Naive thymus-derived CD8-positive, alpha-beta T cell (primary cell): ENCODE measurements at regions not wholly inside any gene's neighbourhood (a gene's known extent, or its start where the extent isn't known, plus 50 kb on each side); places are given as distances from the start of the nearest gene placed in this dataset.
A peak's percentile ranks its signal among the peaks of the same experiment; 100 is the strongest.
"Not testable (repeated sequence)": the region's sequence is repeated elsewhere in the genome, so short reads cannot be mapped to it uniquely, and the experiment has no call there.

Source experiments
- ATAC-seq, 2 donors: fragments of 150-1000 bp; cut with Tn5 transposase in 1 of 2; sonication (Bioruptor Pico), chemical (Tn5 transposase) in 1 of 2; 1 replicate in 1 of 2; 2 replicates in 1 of 2; pipeline ENCODE4 v1.10.0; 2021; ENCODE audit warnings: mild to moderate bottlenecking in 2 of 2, moderate library complexity in 2 of 2
- POLR2A ChIA-PET: fragments of 350-600 bp; sonication (Branson Sonifier 250); formaldehyde crosslinking; loops from one replicate; lab custom pipeline; 2021; ENCODE audit warnings: antibody characterized with exemption; lab: Charles Lee
- DNase-seq, 10 donors: peaks; one replicate each; pipeline versions ENCODE4 v3.0.0 to v3.0.0-alpha.2; 2020 to 2022
- H3K27ac Mint-ChIP-seq, 10 donors: one replicate each; pipeline ENCODE4 v1.8.0; 2020 to 2022; ENCODE audit warnings: mild to moderate bottlenecking in 10 of 10, mixed read lengths in 10 of 10, moderate library complexity in 4 of 10, inconsistent platforms in 1 of 10
- H3K27me3 Mint-ChIP-seq, 5 donors: one replicate each; pipeline ENCODE4 v1.8.0; 2021 to 2022; ENCODE audit warnings: mixed read lengths in 5 of 5
- H3K36me3 Mint-ChIP-seq, 3 donors: one replicate each; pipeline ENCODE4 v1.8.0; 2020 to 2022; ENCODE audit warnings: mixed read lengths in 3 of 3, mild to moderate bottlenecking in 2 of 3, inconsistent platforms in 1 of 3
- H3K4me1 Mint-ChIP-seq, 4 donors: one replicate each; pipeline ENCODE4 v1.8.0; 2021 to 2022; ENCODE audit warnings: mixed read lengths in 4 of 4
- H3K4me3 Mint-ChIP-seq, 10 donors: one replicate each; pipeline ENCODE4 v1.8.0; 2020 to 2022; ENCODE audit warnings: mild to moderate bottlenecking in 10 of 10, mixed read lengths in 10 of 10, moderate library complexity in 6 of 10, inconsistent platforms in 1 of 10
- H3K9me3 Mint-ChIP-seq, 9 donors: one replicate each; pipeline ENCODE4 v1.8.0; 2020 to 2022; ENCODE audit warnings: mixed read lengths in 9 of 9, mild to moderate bottlenecking in 3 of 9, inconsistent platforms in 1 of 9, moderate library complexity in 1 of 9

- Mint-ChIP-seq H3K27me3 (no peaks in the 10 kb centered on the region), H3K4me3 (no peak overlapping the region), H3K36me3 (no peaks in the 10 kb centered on the region), H3K27ac (peak overlapping the region in 2 of 10 donors; percentile 13 to 31), H3K4me1 (peaks cover 0 to 6% (median 2%) of the 10 kb centered on the region in 4 donors), H3K9me3 (no peaks in the 10 kb centered on the region)
- no peak for DNase-seq
- POLR2A ChIA-PET, result no interaction called here
- no peak for ATAC-seq
These were observed 50.1 kb upstream of the DKK3 start for GRCh38 chr11:12058425-12059115.

- POLR2A ChIA-PET, H3K27me3 Mint-ChIP-seq, H3K4me3 Mint-ChIP-seq, H3K36me3 Mint-ChIP-seq, DNase-seq, H3K4me1 Mint-ChIP-seq, H3K9me3 Mint-ChIP-seq, ATAC-seq: not testable (repeated sequence)
- peak overlapping the region in 1 of 10 donors; percentile 48 for H3K27ac Mint-ChIP-seq
These were observed 50.7 kb upstream of the DKK3 start for GRCh38 chr11:12059144-12059543.

GRCh38 chr11:12060385-12060985 lies 49.9 kb upstream of the MICAL2 start:
- H3K27me3 Mint-ChIP-seq, result peaks cover 0 to 2% (median 0%) of the 10 kb centered on the region in 5 donors
- no peak for DNase-seq
- POLR2A ChIA-PET, result no interaction called here
- peaks cover 0 to 8% (median 0%) of the 10 kb centered on the region in 9 donors for H3K9me3 Mint-ChIP-seq
- no peak for ATAC-seq
- H3K4me3 Mint-ChIP-seq, result no peak overlapping the region
- H3K36me3 Mint-ChIP-seq, result no peaks in the 10 kb centered on the region
- H3K27ac Mint-ChIP-seq, result no peak overlapping the region
- H3K4me1 Mint-ChIP-seq, result peaks cover 0 to 6% (median 2%) of the 10 kb centered on the region in 4 donors
